OCI-LY1 (cell line): ENCODE measurements at regions not wholly inside any gene's neighbourhood (a gene's known extent, or its start where the extent isn't known, plus 50 kb on each side); places are given as distances from the start of the nearest gene placed in this dataset.

ENCODE experiments used
- H2AFZ ChIP-seq: fragments of 200-600 bp; sonication (generic), shearing (Covaris generic); 2 replicates; pipeline ENCODE4 v1.6.0; 2014; ENCODE audit warnings: antibody characterized with exemption, mild to moderate bottlenecking, low read length
- H3F3A ChIP-seq: fragments of 200-600 bp; sonication (generic), shearing (Covaris generic); 2 replicates; pipeline ENCODE4 v1.6.0; 2014; ENCODE audit warnings: mild to moderate bottlenecking, antibody characterized with exemption, low read length, moderate library complexity; ENCODE audit not compliant: insufficient read depth
- H3K27ac ChIP-seq: fragments of 200-600 bp; sonication (generic); 2 replicates; pipeline ENCODE4 v1.5.1; 2014; ENCODE audit warnings: low read length, mixed run types, mild to moderate bottlenecking, low read depth; ENCODE audit not compliant: poor library complexity, severe bottlenecking
- H3K27me3 ChIP-seq: fragments of 200-600 bp; sonication (generic); 2 replicates; pipeline ENCODE4 v1.6.0; 2014; ENCODE audit warnings: antibody characterized with exemption, mild to moderate bottlenecking, low read length, moderate library complexity; ENCODE audit not compliant: insufficient read depth
- H3K36me3 ChIP-seq: fragments of 200-600 bp; sonication (generic); 2 replicates; pipeline ENCODE4 v1.6.1; 2014; ENCODE audit warnings: mild to moderate bottlenecking, antibody characterized with exemption, low read length, moderate library complexity, mixed read lengths; ENCODE audit not compliant: insufficient read depth
- H3K4me1 ChIP-seq: fragments of 200-600 bp; sonication (generic); 2 replicates; pipeline ENCODE4 v1.5.1; 2014; ENCODE audit warnings: mild to moderate bottlenecking, low read length, moderate library complexity; ENCODE audit not compliant: insufficient read depth, severe bottlenecking
- H3K4me2 ChIP-seq: fragments of 200-600 bp; sonication (generic), shearing (Covaris generic); 2 replicates; pipeline ENCODE4 v1.6.1; 2014; ENCODE audit warnings: low read length
- H3K4me3 ChIP-seq: fragments of 200-600 bp; sonication (generic); 2 replicates; pipeline ENCODE4 v1.5.1; 2014; ENCODE audit warnings: low read length, low read depth, mild to moderate bottlenecking, mixed read lengths; ENCODE audit not compliant: poor library complexity, severe bottlenecking
- H3K79me2 ChIP-seq: fragments of 200-600 bp; shearing (Covaris generic); 2 replicates; pipeline ENCODE4 v1.6.1; 2016; ENCODE audit warnings: mixed run types, low read length, mixed read lengths; ENCODE audit not compliant: insufficient read depth
- H3K9ac ChIP-seq: fragments of 200-600 bp; sonication (generic), shearing (Covaris generic); 2 replicates; pipeline ENCODE4 v1.6.1; 2014; ENCODE audit warnings: mild to moderate bottlenecking, low read length, mixed read lengths
- H3K9me2 ChIP-seq: fragments of 200-600 bp; sonication (generic), shearing (Covaris generic); 2 replicates; pipeline ENCODE4 v1.6.1; 2014; ENCODE audit warnings: low read depth, mild to moderate bottlenecking, low read length, mixed read lengths
- H3K9me3 ChIP-seq: fragments of 200-600 bp; shearing (Covaris generic); 2 replicates; pipeline ENCODE4 v1.6.1; 2014; ENCODE audit warnings: low read length, mixed read lengths
- H4K20me1 ChIP-seq: fragments of 200-600 bp; sonication (generic), shearing (Covaris generic); 2 replicates; pipeline ENCODE4 v1.6.0; 2016; ENCODE audit warnings: mild to moderate bottlenecking, low read length; ENCODE audit not compliant: insufficient read depth
- CTCF ChIP-seq: fragments of 200-600 bp; sonication (generic), shearing (Covaris generic); IDR thresholded peaks from 2 replicates; pipeline ENCODE4 v1.5.1; 2017; ENCODE audit warnings: mild to moderate bottlenecking, antibody characterized with exemption, low read length, moderate library complexity, mixed read lengths
- EZH2 ChIP-seq: fragments of 200-600 bp; sonication (generic), shearing (Covaris generic); IDR thresholded peaks from 2 replicates; pipeline ENCODE4 v1.8.0; 2017; ENCODE audit warnings: borderline replicate concordance, mixed run types, mild to moderate bottlenecking, antibody characterized with exemption, low read length, moderate library complexity, mixed read lengths

GRCh38 chr2:41958251-41958650 is 89.6 kb upstream of the PKDCC start:
- H3K9ac ChIP-seq, result no peak overlapping the region
- peaks cover 5% of the 10 kb centered on the region; the same call in 1 of the 2 replicates for H3K27me3 ChIP-seq
- no peak overlapping the region for H3K4me3 ChIP-seq
- H3K4me1 ChIP-seq, result no peaks in the 10 kb centered on the region
- H3K79me2 ChIP-seq, result no peaks in the 10 kb centered on the region
- H3K4me2 ChIP-seq, result no peak overlapping the region
- H3K9me3 ChIP-seq, result no peaks in the 10 kb centered on the region
- no peaks in the 10 kb centered on the region for H3K36me3 ChIP-seq
- TF ChIP-seq EZH2, result no peak
- TF ChIP-seq CTCF, result no peak
- H2AFZ ChIP-seq, result no peak overlapping the region
- no peak overlapping the region for H3K27ac ChIP-seq
- no peaks in the 10 kb centered on the region for H4K20me1 ChIP-seq
- no peaks in the 10 kb centered on the region for H3K9me2 ChIP-seq
- no peaks in the 10 kb centered on the region for H3F3A ChIP-seq

GRCh38 chr2:41958775-41959174 is 89.0 kb upstream of the PKDCC start:
- no peak overlapping the region for H3K4me3 ChIP-seq
- H3K27ac ChIP-seq, result no peak overlapping the region
- no peaks in the 10 kb centered on the region for H3K4me1 ChIP-seq
- H3K9me3 ChIP-seq, result no peaks in the 10 kb centered on the region
- peaks cover 5% of the 10 kb centered on the region; the same call in 1 of the 2 replicates for H3K27me3 ChIP-seq
- H4K20me1 ChIP-seq, result no peaks in the 10 kb centered on the region
- no peaks in the 10 kb centered on the region for H3K36me3 ChIP-seq
- H2AFZ ChIP-seq, result no peak overlapping the region
- H3F3A ChIP-seq, result no peaks in the 10 kb centered on the region
- H3K9me2 ChIP-seq, result no peaks in the 10 kb centered on the region
- no peak for TF ChIP-seq EZH2
- TF ChIP-seq CTCF, result no peak
- no peaks in the 10 kb centered on the region for H3K79me2 ChIP-seq
- H3K9ac ChIP-seq, result no peak overlapping the region
- H3K4me2 ChIP-seq, result no peak overlapping the region

GRCh38 chr2:41959760-41960159 is 88.1 kb upstream of the PKDCC start:
- no peaks in the 10 kb centered on the region for H3K79me2 ChIP-seq
- H4K20me1 ChIP-seq, result no peaks in the 10 kb centered on the region
- H3K4me3 ChIP-seq, result no peak overlapping the region
- no peaks in the 10 kb centered on the region for H3K9me2 ChIP-seq
- H3K4me2 ChIP-seq, result no peak overlapping the region
- no peaks in the 10 kb centered on the region for H3K4me1 ChIP-seq
- no peaks in the 10 kb centered on the region for H3F3A ChIP-seq
- no peak overlapping the region for H2AFZ ChIP-seq
- H3K9me3 ChIP-seq, result no peaks in the 10 kb centered on the region
- H3K27ac ChIP-seq, result no peak overlapping the region
- H3K36me3 ChIP-seq, result no peaks in the 10 kb centered on the region
- peaks cover 5% of the 10 kb centered on the region; the same call in 1 of the 2 replicates for H3K27me3 ChIP-seq
- H3K9ac ChIP-seq, result no peak overlapping the region
- no peak for TF ChIP-seq EZH2
- TF ChIP-seq CTCF, result no peak
